HCT116 (cell line): ENCODE measurements at regions not wholly inside any gene's neighbourhood (a gene's known extent, or its start where the extent isn't known, plus 50 kb on each side); places are given as distances from the start of the nearest gene placed in this dataset.

ENCODE experiments used
- ATAC-seq: fragments of 200-7000 bp; cut with Tn5 transposase; 2 replicates; pipeline ENCODE4 v1.9.1; 2020; ENCODE audit warnings: mild to moderate bottlenecking, moderate library complexity
- BruUV-seq: library from RNA; stranded (reverse); fragments of 400-500 nt; replicated peaks from 2 replicates; lab custom pipeline; 2021; lab: Mats Ljungman, UMichigan
- CTCF ChIA-PET: fragments of 300-600 bp; sonication (Branson Sonifier 250); formaldehyde crosslinking; loops from one replicate; lab custom pipeline; 2021; ENCODE audit warnings: antibody characterized with exemption; lab: Charles Lee
- POLR2A ChIA-PET: fragments of 300-600, 350-600 bp; sonication (Branson Sonifier 250); formaldehyde crosslinking; loops from one replicate; lab custom pipeline; 2021; ENCODE audit warnings: antibody characterized with exemption; lab: Charles Lee
- RAD21 ChIA-PET, 2 experiments: fragments of 300-600 bp; sonication (Branson Sonifier 250); formaldehyde crosslinking; loops; one replicate each; lab custom pipeline; 2023; ENCODE audit warnings: low total read pairs in 2 of 2; ENCODE audit not compliant: uncharacterized antibody in 2 of 2, unreplicated experiment in 2 of 2, low non-redundant PET in 1 of 2; lab: Charles Lee
- DNase-seq: peaks from one replicate; pipeline ENCODE4 v3.0.0-alpha.2; 2010; ENCODE audit warnings: low read depth, low spot score
- H2AFZ ChIP-seq: fragments of 200-600 bp; shearing (Covaris generic), sonication (generic); 2 replicates; pipeline ENCODE4 v1.6.1; 2017; ENCODE audit warnings: low read depth, mixed run types, mixed read lengths, antibody characterized with exemption, low read length; ENCODE audit not compliant: poor library complexity, severe bottlenecking
- H3K27ac ChIP-seq: 2 replicates; pipeline ENCODE4 v1.5.1; 2012; ENCODE audit warnings: low read depth, low read length
- H3K27me3 ChIP-seq: fragments of 200-600 bp; sonication (generic); 2 replicates; pipeline ENCODE4 v1.6.1; 2016; ENCODE audit warnings: mixed run types, low read length, mixed read lengths; ENCODE audit not compliant: insufficient read depth
- H3K36me3 ChIP-seq, 2 experiments: fragments of 200-500 bp in 1 of 2; fragments of 200-600 bp in 1 of 2; sonication (Bioruptor generic) in 1 of 2; sonication (generic) in 1 of 2; 2 replicates each; pipeline versions ENCODE4 v1.5.1 to v1.6.1; 2014 to 2016; ENCODE audit warnings: low read length in 2 of 2, inconsistent platforms in 1 of 2, mixed read lengths in 1 of 2, mixed run types in 1 of 2; ENCODE audit not compliant: insufficient read depth in 2 of 2, control insufficient read depth in 1 of 2
- H3K4me1 ChIP-seq, 2 experiments: fragments of 200-600 bp in 1 of 2; sonication (generic) in 1 of 2; 2 replicates each; pipeline versions ENCODE4 v1.5.1 to v1.6.1; 2012 to 2017; ENCODE audit warnings: low read length in 2 of 2, inconsistent platforms in 1 of 2, mild to moderate bottlenecking in 1 of 2, mixed read lengths in 1 of 2, mixed run types in 1 of 2, moderate library complexity in 1 of 2; ENCODE audit not compliant: insufficient read depth in 2 of 2, control insufficient read depth in 1 of 2
- H3K4me2 ChIP-seq: fragments of 200-600 bp; sonication (generic); 2 replicates; pipeline ENCODE4 v1.6.1; 2017; ENCODE audit warnings: mixed run types, low read length, mixed read lengths
- H3K4me3 ChIP-seq, 2 experiments: fragments of 200-600 bp in 1 of 2; sonication (generic) in 1 of 2; replicated peaks in 1 of 2; 2 replicates each; pipeline ENCODE4 v1.5.1; 2011 to 2016; ENCODE audit warnings: low read length in 2 of 2, control low read depth in 1 of 2, low read depth in 1 of 2, mild to moderate bottlenecking in 1 of 2, mixed read lengths in 1 of 2, mixed run types in 1 of 2
- H3K79me2 ChIP-seq: fragments of 200-600 bp; sonication (generic); 2 replicates; pipeline ENCODE4 v1.6.1; 2017; ENCODE audit warnings: mild to moderate bottlenecking, mixed run types, low read length, moderate library complexity, mixed read lengths; ENCODE audit not compliant: insufficient read depth
- H3K9ac ChIP-seq: fragments of 200-600 bp; sonication (generic); 2 replicates; pipeline ENCODE4 v1.6.1; 2016; ENCODE audit warnings: low read length, mixed read lengths
- H3K9me2 ChIP-seq: fragments of 200-600 bp; sonication (generic), shearing (Covaris generic); 2 replicates; pipeline ENCODE4 v1.6.1; 2017; ENCODE audit warnings: mixed run types, mild to moderate bottlenecking, moderate library complexity; ENCODE audit not compliant: insufficient read depth
- H3K9me3 ChIP-seq, 2 experiments: fragments of 200-500 bp in 1 of 2; fragments of 200-600 bp in 1 of 2; sonication (Bioruptor generic) in 1 of 2; sonication (generic) in 1 of 2; 2 replicates each; pipeline ENCODE4 v1.6.1; 2014 to 2017; ENCODE audit warnings: low read length in 2 of 2, mixed read lengths in 2 of 2, inconsistent platforms in 1 of 2, low read depth in 1 of 2, mild to moderate bottlenecking in 1 of 2, mixed run types in 1 of 2, moderate library complexity in 1 of 2; ENCODE audit not compliant: control insufficient read depth in 1 of 2, insufficient read depth in 1 of 2
- H4K20me1 ChIP-seq: fragments of 200-600 bp; sonication (generic), shearing (Covaris generic); 2 replicates; pipeline ENCODE4 v1.6.1; 2017; ENCODE audit warnings: mixed run types, mild to moderate bottlenecking, moderate library complexity; ENCODE audit not compliant: insufficient read depth
- ATF3 ChIP-seq: IDR thresholded peaks from 2 replicates; pipeline ENCODE4 v1.6.1; 2012
- CBX3 ChIP-seq: IDR thresholded peaks from 2 replicates; pipeline ENCODE4 v1.6.1; 2012; ENCODE audit warnings: low read depth
- CEBPB ChIP-seq: IDR thresholded peaks from 2 replicates; pipeline ENCODE4 v1.6.1; 2012; ENCODE audit warnings: low read depth
- CTCF ChIP-seq, 3 experiments: fragments of 200-600 bp in 1 of 3; sonication (generic) in 1 of 3; IDR thresholded peaks in 2 of 3; conservative IDR thresholded peaks in 1 of 3; 2 replicates each; pipeline ENCODE4 v1.5.1; 2012 to 2017; ENCODE audit warnings: low read depth in 2 of 3, low read length in 2 of 3, antibody characterized with exemption in 1 of 3, borderline replicate concordance in 1 of 3, control low read depth in 1 of 3, mild to moderate bottlenecking in 1 of 3, mixed read lengths in 1 of 3, mixed run types in 1 of 3, moderate library complexity in 1 of 3; ENCODE audit not compliant: insufficient read depth in 1 of 3
- EGR1 ChIP-seq: IDR thresholded peaks from 2 replicates; pipeline ENCODE4 v1.6.1; 2012; ENCODE audit warnings: low read depth
- ELF1 ChIP-seq: IDR thresholded peaks from 2 replicates; pipeline ENCODE4 v1.6.1; 2012; ENCODE audit warnings: low read depth, borderline replicate concordance
- EZH2phosphoT487 ChIP-seq: fragments of 200-600 bp; IDR thresholded peaks from 2 replicates; pipeline ENCODE4 v1.6.1; 2018; ENCODE audit warnings: antibody characterized with exemption, borderline replicate concordance
- FOSL1 ChIP-seq: IDR thresholded peaks from 2 replicates; pipeline ENCODE4 v1.6.1; 2012; ENCODE audit warnings: low read depth
- SIN3A ChIP-seq: IDR thresholded peaks from 2 replicates; pipeline ENCODE4 v1.6.1; 2012; ENCODE audit warnings: low read depth
- SP1 ChIP-seq: IDR thresholded peaks from 2 replicates; pipeline ENCODE4 v1.6.1; 2012; ENCODE audit warnings: low read depth
- TCF7L2 ChIP-seq: IDR thresholded peaks from 2 replicates; pipeline ENCODE4 v1.7.0; 2011; ENCODE audit warnings: borderline replicate concordance, inconsistent platforms; ENCODE audit not compliant: insufficient read depth, insufficient read length; ENCODE audit errors: extremely low read depth
- YY1 ChIP-seq: IDR thresholded peaks from 2 replicates; pipeline ENCODE4 v1.6.1; 2011; ENCODE audit warnings: low read length, low read depth, moderate library complexity, mild to moderate bottlenecking; ENCODE audit not compliant: insufficient replicate concordance; ENCODE audit errors: extremely low read depth
- ZFX ChIP-seq: fragments of 450-650 bp; IDR thresholded peaks from 2 replicates; pipeline ENCODE4 v1.6.1; 2017
- ZNF274 ChIP-seq: fragments of 200-500 bp; sonication (Bioruptor generic); IDR thresholded peaks from 2 replicates; pipeline ENCODE4 v1.6.1; 2014; ENCODE audit warnings: mild to moderate bottlenecking, low read depth, low read length, inconsistent platforms
- intact Hi-C: fragments of 100-400 bp; cut with micrococcal nuclease; formaldehyde crosslinking; loops from 2 replicates; pipeline ENCODE4 v1.10.0; 2022
- TF ChIP-seq, protein P1 (sequence below): IDR thresholded peaks from 2 replicates; pipeline ENCODE4 v1.6.1; 2012
- TF ChIP-seq, protein P2 (sequence below): IDR thresholded peaks from 2 replicates; pipeline ENCODE4 v1.6.1; 2011; ENCODE audit warnings: mild to moderate bottlenecking, low read length, moderate library complexity; ENCODE audit not compliant: insufficient replicate concordance; ENCODE audit errors: extremely low read depth
- TF ChIP-seq, protein P3 (sequence below): IDR thresholded peaks from 2 replicates; pipeline ENCODE4 v1.6.1; 2012; ENCODE audit warnings: low read depth

DNA sequence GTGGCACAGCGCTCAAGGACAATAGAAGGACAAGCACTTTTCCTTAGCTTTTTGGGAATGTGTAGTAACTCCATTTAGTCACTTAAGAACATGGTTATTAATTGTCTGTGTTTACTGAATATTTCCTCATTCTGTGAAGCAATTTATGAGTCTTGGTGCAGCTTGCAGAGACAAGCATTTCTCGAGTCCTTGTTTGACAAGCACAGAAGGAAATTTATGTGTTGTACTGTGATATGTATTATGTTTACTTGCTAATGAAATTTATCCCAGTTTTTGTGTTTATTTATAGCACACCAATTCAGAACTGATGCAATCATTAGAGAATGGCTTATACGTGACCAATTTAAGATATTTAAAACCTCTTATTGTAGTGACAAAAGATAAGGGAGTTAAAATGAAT is 168.6 kb downstream of the PRELID2 start:
- ChIA-PET POLR2A (no interaction called here), CTCF (no interaction called here), RAD21 (no interaction called here)
- H3K36me3 ChIP-seq: no peaks in the 10 kb centered on the region
- no peak overlapping the region for H3K4me2 ChIP-seq
- no peaks in the 10 kb centered on the region for H3K9me2 ChIP-seq
- H3K4me3 ChIP-seq: no peak overlapping the region
- DNase-seq: no peak
- no peak overlapping the region for H3K9ac ChIP-seq
- H3K4me1 ChIP-seq: peaks cover 0 to 7% of the 10 kb centered on the region in 2 experiments; a peak in 1 of 4 replicates
- BruUV-seq: no TSS peak
- no peak overlapping the region for H3K27ac ChIP-seq
- H3K79me2 ChIP-seq: no peaks in the 10 kb centered on the region
- no peaks in the 10 kb centered on the region for H3K9me3 ChIP-seq
- no peaks in the 10 kb centered on the region for H3K27me3 ChIP-seq
- intact Hi-C loops: no loop called here
- no peak overlapping the region for H2AFZ ChIP-seq
- no peaks in the 10 kb centered on the region for H4K20me1 ChIP-seq
- TF ChIP-seq, protein P1, sequence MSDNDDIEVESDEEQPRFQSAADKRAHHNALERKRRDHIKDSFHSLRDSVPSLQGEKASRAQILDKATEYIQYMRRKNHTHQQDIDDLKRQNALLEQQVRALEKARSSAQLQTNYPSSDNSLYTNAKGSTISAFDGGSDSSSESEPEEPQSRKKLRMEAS: no peak
- TF ChIP-seq CEBPB: no peak
- no peak for TF ChIP-seq TCF7L2
- no peak for TF ChIP-seq FOSL1
- no peak for TF ChIP-seq ELF1
- TF ChIP-seq YY1: no peak
- TF ChIP-seq EZH2phosphoT487: no peak
- no peak for TF ChIP-seq CTCF (IDR thresholded peaks at IDR 0.05 in 2 of 3, conservative IDR thresholded peaks at IDR 0.05 in 1 of 3; ENCODE audit: borderline replicate concordance in 1 of 3, insufficient read depth in 1 of 3, low read depth in 2 of 3, low read length in 2 of 3)
- no peak for TF ChIP-seq CBX3
- no peak for TF ChIP-seq SP1
- TF ChIP-seq, protein P2, sequence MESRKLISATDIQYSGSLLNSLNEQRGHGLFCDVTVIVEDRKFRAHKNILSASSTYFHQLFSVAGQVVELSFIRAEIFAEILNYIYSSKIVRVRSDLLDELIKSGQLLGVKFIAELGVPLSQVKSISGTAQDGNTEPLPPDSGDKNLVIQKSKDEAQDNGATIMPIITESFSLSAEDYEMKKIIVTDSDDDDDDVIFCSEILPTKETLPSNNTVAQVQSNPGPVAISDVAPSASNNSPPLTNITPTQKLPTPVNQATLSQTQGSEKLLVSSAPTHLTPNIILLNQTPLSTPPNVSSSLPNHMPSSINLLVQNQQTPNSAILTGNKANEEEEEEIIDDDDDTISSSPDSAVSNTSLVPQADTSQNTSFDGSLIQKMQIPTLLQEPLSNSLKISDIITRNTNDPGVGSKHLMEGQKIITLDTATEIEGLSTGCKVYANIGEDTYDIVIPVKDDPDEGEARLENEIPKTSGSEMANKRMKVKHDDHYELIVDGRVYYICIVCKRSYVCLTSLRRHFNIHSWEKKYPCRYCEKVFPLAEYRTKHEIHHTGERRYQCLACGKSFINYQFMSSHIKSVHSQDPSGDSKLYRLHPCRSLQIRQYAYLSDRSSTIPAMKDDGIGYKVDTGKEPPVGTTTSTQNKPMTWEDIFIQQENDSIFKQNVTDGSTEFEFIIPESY: no peak
- no peak for TF ChIP-seq ZNF274
- TF ChIP-seq ATF3: no peak
- TF ChIP-seq, protein P3, sequence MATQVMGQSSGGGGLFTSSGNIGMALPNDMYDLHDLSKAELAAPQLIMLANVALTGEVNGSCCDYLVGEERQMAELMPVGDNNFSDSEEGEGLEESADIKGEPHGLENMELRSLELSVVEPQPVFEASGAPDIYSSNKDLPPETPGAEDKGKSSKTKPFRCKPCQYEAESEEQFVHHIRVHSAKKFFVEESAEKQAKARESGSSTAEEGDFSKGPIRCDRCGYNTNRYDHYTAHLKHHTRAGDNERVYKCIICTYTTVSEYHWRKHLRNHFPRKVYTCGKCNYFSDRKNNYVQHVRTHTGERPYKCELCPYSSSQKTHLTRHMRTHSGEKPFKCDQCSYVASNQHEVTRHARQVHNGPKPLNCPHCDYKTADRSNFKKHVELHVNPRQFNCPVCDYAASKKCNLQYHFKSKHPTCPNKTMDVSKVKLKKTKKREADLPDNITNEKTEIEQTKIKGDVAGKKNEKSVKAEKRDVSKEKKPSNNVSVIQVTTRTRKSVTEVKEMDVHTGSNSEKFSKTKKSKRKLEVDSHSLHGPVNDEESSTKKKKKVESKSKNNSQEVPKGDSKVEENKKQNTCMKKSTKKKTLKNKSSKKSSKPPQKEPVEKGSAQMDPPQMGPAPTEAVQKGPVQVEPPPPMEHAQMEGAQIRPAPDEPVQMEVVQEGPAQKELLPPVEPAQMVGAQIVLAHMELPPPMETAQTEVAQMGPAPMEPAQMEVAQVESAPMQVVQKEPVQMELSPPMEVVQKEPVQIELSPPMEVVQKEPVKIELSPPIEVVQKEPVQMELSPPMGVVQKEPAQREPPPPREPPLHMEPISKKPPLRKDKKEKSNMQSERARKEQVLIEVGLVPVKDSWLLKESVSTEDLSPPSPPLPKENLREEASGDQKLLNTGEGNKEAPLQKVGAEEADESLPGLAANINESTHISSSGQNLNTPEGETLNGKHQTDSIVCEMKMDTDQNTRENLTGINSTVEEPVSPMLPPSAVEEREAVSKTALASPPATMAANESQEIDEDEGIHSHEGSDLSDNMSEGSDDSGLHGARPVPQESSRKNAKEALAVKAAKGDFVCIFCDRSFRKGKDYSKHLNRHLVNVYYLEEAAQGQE: no peak
- TF ChIP-seq SIN3A: no peak
- no peak for TF ChIP-seq ZFX
- TF ChIP-seq EGR1: no peak
- no peak for ATAC-seq
